HG03097 (cell line): ENCODE measurements at regions not wholly inside any gene's neighbourhood (a gene's known extent, or its start where the extent isn't known, plus 50 kb on each side); places are given as distances from the start of the nearest gene placed in this dataset.

ENCODE experiments used
- ATAC-seq: cut with Tn5 transposase; IDR thresholded peaks from one replicate; pipeline ENCODE4 v1.9.1; 2021; ENCODE audit not compliant: unreplicated experiment, low FRiP score

- ATAC-seq = no peak
Observed at GRCh38 chr6:4311976-4312860, 176.8 kb upstream of the ECI2 start.

GRCh38 chr6:4309540-4309939 is 174.2 kb upstream of the ECI2 start:
- ATAC-seq = no peak

GRCh38 chr6:4308364-4308763 is 173.0 kb upstream of the ECI2 start:
- no peak for ATAC-seq

- no peak for ATAC-seq
Observed at GRCh38 chr6:4304927-4305455, 169.6 kb upstream of the ECI2 start.

GRCh38 chr6:4303638-4304037 is 168.3 kb upstream of the ECI2 start:
- no peak for ATAC-seq

- ATAC-seq = no peak
Observed at GRCh38 chr6:4302524-4302923, 167.1 kb upstream of the ECI2 start.

GRCh38 chr6:4301871-4302270 is 166.5 kb upstream of the ECI2 start:
- no peak for ATAC-seq

- no peak for ATAC-seq
Observed at GRCh38 chr6:4300917-4301316, 165.5 kb upstream of the ECI2 start.

GRCh38 chr6:4299476-4299875 is 164.1 kb upstream of the ECI2 start:
- no peak for ATAC-seq

- no peak for ATAC-seq
Observed at GRCh38 chr6:4297348-4297747, 162.0 kb upstream of the ECI2 start.

GRCh38 chr6:4296552-4296951 is 161.2 kb upstream of the ECI2 start:
- no peak for ATAC-seq

GRCh38 chr6:4295783-4296155 is 160.4 kb upstream of the ECI2 start:
- ATAC-seq = no peak

- no peak for ATAC-seq
Observed at GRCh38 chr6:4295058-4295782, 159.8 kb upstream of the ECI2 start.

GRCh38 chr6:4294636-4295035 is 159.3 kb upstream of the ECI2 start:
- no peak for ATAC-seq

- ATAC-seq = no peak
Observed at GRCh38 chr6:4291453-4292403, 156.4 kb upstream of the ECI2 start.

GRCh38 chr6:4289770-4290320 is 154.5 kb upstream of the ECI2 start:
- no peak for ATAC-seq

GRCh38 chr6:4287811-4288244 is 152.5 kb upstream of the ECI2 start:
- no peak for ATAC-seq

GRCh38 chr6:4287372-4287771 is 152.0 kb upstream of the ECI2 start:
- ATAC-seq = no peak

- no peak for ATAC-seq
Observed at GRCh38 chr6:4282926-4283325, 147.6 kb upstream of the ECI2 start.
